Stimulated activated CD8-positive, alpha-beta memory T cell treated with anti-CD3 and anti-CD28 coated beads, Interleukin-12 subunit alpha, Interleukin-12 subunit beta, amount 100 ng/mL, for 24 hours (primary cell): ENCODE measurements at regions not wholly inside any gene's neighbourhood (a gene's known extent, or its start where the extent isn't known, plus 50 kb on each side); places are given as distances from the start of the nearest gene placed in this dataset.

Experiments used
- DNase-seq: peaks from one replicate; pipeline ENCODE4 v3.0.0-alpha.2; 2020; ENCODE audit errors: extremely low read depth

GRCh38 chr10:32169556-32169955 is 113.3 kb upstream of the KIF5B start:
- DNase-seq, result no peak

- DNase-seq, result no peak
Observed at GRCh38 chr10:32167450-32167849, 111.2 kb upstream of the KIF5B start.

GRCh38 chr10:32166365-32166764 is 110.1 kb upstream of the KIF5B start:
- DNase-seq, result no peak

GRCh38 chr10:32163762-32164148 is 107.5 kb upstream of the KIF5B start:
- DNase-seq, result no peak

DNA sequence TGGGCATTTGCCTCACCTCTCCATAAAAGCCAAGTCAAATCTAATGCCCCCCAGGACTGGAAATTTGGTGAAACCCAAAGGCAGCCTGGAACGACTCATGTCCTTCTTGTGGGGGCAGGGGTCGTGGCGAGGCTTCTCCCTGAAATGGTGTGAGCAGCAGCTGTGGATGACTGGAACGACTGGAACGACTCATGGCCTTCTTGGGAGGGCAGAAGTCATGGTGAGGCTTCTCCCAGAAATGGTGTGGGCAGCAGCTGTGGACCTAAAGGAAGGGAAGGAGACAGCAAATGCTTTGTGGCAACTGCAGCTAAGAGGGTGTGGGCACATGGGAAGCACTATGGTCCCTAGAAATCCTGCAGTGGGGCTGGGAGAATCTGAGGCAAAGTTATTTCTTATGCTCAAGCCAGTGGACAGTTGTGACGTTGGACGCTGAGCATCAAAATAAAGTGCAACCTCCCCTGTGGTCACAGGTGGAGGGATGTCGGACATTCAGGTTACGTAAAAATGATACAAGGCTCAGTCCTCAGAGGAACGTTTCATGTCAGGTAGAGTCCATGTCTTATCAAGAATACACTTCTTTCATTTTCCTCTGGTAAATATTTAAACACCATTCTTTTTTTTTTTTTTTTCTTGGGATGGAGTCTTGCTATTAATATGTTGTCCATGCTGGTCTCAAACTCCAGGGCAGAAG is 107.0 kb upstream of the KIF5B start:
- DNase-seq, result no peak

GRCh38 chr10:32161586-32161985 is 105.4 kb upstream of the KIF5B start:
- no peak for DNase-seq

GRCh38 chr10:32160864-32161263 is 104.6 kb upstream of the KIF5B start:
- DNase-seq, result no peak

DNA sequence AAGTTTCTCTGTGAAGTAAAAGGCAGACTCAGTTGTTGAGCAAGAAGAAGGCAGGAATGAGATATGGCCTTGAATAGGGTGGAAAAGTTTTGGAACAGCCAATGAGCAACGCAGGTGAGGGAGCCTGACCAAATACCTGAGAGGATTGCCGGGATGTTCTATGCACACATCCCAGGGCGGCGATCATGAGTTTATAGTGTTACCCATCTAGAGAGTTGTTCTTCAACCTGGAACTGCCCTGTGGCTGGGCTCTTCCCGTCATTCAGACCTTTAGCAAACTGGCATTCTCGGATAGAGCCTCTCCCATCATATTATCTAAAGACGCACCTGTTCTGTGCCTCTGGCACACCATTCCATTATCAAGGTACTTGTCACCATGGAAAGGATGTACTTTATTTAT is 103.0 kb upstream of the KIF5B start:
- DNase-seq, result no peak

GRCh38 chr10:32156031-32156495 is 99.8 kb upstream of the KIF5B start:
- DNase-seq, result no peak

GRCh38 chr10:32155075-32155516 is 98.9 kb upstream of the KIF5B start:
- DNase-seq, result no peak

- DNase-seq, result no peak
Observed at GRCh38 chr10:32153931-32154330, 97.7 kb upstream of the KIF5B start.

- no peak for DNase-seq
Observed at GRCh38 chr10:32153252-32153651, 97.0 kb upstream of the KIF5B start.

- no peak for DNase-seq
Observed at GRCh38 chr10:32151871-32152270, 95.6 kb upstream of the KIF5B start.

GRCh38 chr10:32150532-32151101 is 94.4 kb upstream of the KIF5B start:
- no peak for DNase-seq

DNA sequence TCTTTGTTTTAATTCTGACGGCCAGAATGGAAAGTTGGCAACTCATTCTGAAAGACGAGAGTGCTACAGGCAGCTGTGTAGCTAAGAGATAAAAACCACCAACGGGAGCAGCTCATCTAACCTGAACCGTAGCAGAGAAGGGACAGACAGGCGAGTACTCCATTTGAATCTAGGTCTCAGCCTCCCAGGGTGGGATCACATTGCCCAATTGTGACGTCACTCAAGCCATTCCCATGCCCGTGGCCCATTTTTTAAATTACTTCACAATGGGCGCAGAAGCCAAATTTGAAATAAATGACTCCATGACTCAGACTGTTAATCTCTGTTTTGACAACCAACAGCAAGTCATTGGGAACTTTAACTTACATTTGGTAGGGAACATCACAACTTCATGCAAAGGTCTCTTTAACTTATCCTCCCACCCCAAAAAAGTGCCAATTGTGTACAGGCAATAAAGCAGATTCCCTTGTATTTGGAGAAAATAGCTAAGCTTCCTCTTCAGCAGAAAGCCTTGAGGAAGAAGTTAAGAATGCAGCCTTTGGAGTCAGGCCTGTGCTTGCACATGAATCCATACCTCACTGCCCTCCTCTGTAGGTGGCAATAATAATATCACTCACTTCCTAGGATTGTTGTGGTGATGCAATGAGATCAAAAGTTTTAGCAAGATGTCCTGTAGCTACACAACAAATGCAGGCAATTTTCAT is 93.2 kb upstream of the KIF5B start:
- no peak for DNase-seq

- DNase-seq, result no peak
Observed at GRCh38 chr10:32148864-32149251, 92.6 kb upstream of the KIF5B start.

GRCh38 chr10:32147730-32148129 is 91.5 kb upstream of the KIF5B start:
- no peak for DNase-seq

DNA sequence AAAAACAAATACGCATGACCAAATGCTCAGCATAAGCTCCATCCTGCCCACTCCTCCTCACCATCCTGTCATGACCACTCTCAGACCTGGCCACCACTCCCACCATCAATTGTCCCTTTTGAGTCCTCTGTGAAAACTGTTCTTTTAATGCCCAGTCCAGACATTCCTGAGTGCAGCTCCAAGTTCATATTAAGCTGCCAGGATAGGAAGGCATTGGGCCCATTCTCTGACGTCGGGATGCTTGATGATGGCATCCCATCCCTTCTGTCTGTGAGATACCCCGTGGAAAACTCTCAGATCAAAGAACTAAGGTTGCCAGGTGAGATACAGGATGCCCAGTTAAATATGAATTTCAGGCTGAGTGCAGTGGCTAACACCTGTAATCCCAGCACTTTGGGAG is 89.9 kb upstream of the KIF5B start:
- DNase-seq, result no peak

DNA sequence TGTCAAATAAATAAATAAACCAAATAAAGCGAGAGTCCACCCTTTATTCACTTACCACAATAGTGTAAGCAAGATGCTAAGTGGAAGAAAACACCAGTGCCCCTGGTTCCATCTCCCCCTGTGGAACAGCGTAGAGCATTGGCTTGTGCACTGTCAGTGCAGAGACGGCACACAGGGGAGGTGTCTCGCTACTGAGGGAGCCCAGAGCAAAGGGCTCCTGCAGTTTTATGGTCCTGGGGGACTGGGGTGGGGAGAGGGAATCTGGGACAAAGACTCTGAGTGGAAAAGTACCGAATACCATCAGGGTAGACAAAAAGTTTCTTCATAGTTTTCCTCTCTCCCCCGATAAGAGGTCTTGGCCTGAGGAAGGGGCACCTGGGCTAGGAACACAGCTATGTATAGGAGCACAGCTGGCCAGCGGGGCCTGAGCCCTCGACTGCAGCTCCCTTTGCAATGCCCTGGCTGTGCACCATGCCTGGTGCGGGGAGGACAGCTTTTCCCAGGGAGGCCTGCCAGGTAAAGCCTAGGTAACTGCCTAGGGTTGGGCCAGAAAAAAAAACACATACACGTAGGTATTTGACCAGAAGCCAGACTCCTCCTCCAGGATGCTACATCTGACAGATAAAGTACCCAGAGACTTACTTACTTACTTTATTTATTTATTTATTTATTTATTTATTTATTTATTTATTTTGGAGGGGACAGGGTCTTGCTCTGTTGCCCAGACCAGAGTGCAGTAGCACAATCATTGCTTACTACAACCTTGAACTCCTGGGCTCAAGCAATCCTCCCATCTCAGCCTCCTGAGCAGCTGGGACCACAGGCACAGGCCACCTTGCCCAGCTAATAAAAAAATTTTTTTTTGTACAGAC is 88.8 kb upstream of the KIF5B start:
- no peak for DNase-seq

GRCh38 chr10:32143302-32143847 is 87.2 kb upstream of the KIF5B start:
- no peak for DNase-seq

GRCh38 chr10:32142646-32143045 is 86.4 kb upstream of the KIF5B start:
- no peak for DNase-seq
